Activated CD8-positive, alpha-beta memory T cell treated with anti-CD3 and anti-CD28 coated beads for 36 hours (primary cell): ENCODE measurements at regions not wholly inside any gene's neighbourhood (a gene's known extent, or its start where the extent isn't known, plus 50 kb on each side); places are given as distances from the start of the nearest gene placed in this dataset.
"Not testable (repeated sequence)": the region's sequence is repeated elsewhere in the genome, so short reads cannot be mapped to it uniquely, and the experiment has no call there.

Source experiments
- CTCF ChIA-PET: fragments of 350-600 bp; sonication (Branson Sonifier 250); formaldehyde crosslinking; loops from one replicate; lab custom pipeline; 2021; ENCODE audit warnings: antibody characterized with exemption; lab: Charles Lee
- POLR2A ChIA-PET: fragments of 350-600 bp; sonication (Branson Sonifier 250); formaldehyde crosslinking; loops from one replicate; lab custom pipeline; 2021; ENCODE audit warnings: antibody characterized with exemption; lab: Charles Lee

DNA sequence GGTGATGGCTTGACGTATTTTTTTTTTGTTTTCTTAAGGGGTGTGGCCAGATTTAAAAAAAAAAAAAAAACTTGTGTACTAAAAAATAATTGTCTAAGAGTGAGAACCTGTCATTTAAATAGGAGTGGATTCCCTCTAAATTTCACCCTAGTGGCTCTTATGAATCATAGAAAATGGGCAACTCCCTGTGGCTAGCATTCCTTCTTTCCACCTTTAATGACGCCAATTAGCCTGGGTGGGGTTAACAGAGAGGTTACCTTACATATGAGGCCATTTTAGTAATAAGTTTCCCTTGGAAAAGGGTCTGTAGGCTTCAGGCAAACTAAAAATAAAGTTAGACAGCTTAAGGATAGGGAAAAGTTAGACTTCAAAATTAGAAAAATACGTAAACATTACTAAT lies 223.5 kb upstream of the FAM241A start:
- ChIA-PET CTCF (no interaction called here), POLR2A (no interaction called here)

DNA sequence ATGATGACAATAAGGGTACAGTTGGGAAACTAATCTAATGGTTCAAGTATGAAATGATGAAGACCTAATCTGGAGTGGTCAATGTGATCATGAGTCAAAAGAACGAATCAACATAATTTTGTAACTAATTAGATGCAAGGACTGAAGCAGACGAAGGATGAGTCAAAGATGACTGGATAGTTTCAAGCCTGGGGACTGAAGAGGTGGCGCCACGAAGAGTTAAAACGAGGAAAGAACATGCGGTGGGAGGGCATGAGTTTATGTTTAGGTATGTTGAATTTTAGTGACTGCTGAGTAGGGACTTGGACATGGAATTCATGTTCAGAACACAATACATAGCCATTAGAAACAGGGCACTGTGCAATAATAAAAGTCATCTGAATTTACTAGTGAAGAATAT lies 221.5 kb upstream of the FAM241A start:
- ChIA-PET CTCF (no interaction called here), POLR2A (no interaction called here)

DNA sequence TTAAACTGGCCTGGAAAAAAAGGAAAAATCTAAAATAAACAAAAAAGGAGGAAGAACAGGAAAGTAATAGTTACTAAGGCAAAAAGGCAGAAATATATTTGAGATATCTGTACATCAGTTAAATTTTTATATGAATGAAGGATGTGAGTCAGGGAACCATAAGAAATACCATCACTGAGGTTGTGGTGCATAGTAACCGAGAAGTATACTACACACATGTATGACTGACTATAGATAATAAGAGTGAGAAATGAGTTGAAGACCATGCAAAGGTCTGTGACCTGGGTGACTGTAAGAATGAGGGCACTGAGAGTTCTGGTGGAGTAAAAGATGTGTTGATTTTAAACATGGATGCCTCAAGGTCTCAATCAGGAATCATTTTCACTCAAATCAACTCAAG lies 220.6 kb upstream of the FAM241A start:
- ChIA-PET POLR2A (no interaction called here), CTCF (no interaction called here)

DNA sequence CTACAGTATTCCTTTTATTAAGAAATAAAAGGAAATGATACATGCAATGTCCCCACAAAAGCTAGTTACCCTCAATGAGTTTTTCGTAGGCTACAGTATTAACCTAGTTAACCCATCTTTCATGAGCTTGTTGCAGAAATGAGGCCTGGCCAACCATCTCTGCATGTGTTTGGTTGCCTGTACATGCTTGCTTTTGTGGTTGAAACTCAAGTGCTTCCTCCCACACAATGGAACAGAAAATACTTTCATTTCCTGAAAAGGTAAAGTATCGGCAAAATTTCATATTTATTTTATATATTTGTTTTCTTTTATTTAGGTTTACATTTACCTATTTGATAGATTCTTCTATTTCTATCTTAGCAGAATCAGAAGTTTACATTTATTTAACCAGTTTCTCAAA lies 214.6 kb upstream of the FAM241A start:
- ChIA-PET POLR2A (no interaction called here), CTCF (no interaction called here)

DNA sequence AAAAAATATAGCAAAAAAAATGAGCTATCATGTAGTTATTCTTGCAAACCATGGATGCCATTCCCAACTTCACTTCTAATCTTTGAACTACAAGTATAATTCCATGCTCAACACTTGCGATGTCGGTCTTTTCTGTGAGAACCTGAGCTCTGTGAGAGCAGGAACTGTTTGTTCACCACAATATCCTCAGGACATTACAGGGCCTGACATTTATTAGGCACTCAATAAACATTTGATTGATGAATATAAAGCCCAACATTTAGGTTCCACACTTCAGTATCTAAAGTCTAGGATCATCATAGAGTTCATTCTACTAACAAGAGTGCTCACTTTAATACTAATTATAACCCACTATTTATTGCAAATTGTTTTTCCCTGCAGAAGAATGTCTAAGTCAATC lies 211.6 kb upstream of the FAM241A start:
- ChIA-PET CTCF (no interaction called here), POLR2A (no interaction called here)

DNA sequence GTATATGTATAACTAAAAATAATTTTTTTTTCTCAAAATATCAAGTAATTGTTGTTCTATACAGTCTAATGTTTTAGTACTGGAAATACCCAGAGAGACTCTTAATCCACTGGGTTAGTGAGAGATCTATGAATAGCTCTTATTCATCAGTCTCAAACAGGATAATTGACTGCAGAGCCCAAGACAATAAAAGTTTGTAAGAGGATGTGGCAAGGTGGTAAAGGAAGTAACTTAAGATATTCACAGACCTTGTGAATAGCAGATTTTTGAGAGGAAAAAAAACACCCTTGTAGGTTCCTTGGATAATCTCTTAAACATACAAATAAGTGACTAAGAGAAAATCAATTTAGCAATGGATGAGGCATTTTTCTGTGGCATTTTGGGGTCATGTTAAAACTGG lies 210.9 kb upstream of the FAM241A start:
- ChIA-PET POLR2A (no interaction called here), CTCF (no interaction called here)

DNA sequence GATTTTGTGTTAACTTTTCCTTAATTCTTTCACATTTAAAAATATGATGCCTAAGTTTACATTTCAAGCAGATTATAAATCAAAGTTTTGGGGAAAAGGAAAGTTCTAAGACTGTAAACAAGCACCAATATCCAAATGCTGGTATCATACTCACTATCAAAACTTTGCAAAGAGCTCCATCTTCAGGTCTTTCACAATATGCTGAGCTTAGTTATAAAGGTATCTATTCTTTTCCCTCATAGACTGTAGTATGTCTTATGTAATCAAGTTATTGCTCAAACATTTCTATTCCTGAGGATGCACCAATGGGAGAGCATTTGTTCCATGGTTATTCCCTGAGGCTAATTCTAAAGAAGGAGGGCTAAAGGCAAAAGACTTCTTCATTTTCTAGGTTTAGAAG lies 207.9 kb upstream of the FAM241A start:
- ChIA-PET CTCF (no interaction called here), POLR2A (no interaction called here)

DNA sequence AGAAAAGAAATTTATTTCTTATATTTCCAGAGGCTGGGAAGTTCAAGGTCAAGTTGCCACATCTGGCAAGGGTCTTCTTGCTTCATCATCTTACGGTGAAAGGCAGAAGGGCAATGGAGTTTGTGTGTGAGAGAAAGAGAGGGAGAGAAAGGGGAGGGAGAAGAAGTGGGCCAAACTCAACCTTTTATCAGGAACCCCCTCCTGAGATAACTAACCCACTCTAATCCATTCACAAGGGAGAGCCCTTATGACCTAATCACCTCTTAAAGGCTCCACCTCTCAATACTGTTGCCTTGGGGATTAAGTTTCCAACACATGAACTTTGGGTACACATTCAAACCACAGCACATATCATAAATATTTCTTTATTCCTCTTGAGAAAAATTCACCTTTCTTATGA lies 203.3 kb upstream of the FAM241A start:
- POLR2A ChIA-PET: no interaction called here
- CTCF ChIA-PET: no interaction called here

DNA sequence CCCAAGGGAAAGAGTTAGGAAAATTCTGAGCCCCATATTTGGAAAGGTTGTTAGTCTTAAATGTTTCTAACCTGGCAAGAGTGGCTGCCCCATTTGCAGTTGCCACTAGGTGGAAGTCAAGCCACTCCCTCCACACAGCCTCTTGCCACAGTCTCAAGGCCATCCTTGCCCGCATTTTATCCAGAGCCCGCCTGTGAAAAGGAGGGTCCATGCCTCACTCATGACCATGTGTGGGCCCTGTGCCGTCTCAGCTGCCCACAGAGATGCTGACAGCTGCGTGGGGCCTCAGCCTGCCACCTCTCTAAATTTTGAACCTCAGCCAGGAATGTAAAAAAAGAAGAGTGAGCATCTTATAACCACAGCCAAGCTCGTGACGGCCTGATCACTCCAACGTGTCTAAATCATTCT lies 201.5 kb upstream of the FAM241A start:
- ChIA-PET CTCF (no interaction called here), POLR2A (no interaction called here)

DNA sequence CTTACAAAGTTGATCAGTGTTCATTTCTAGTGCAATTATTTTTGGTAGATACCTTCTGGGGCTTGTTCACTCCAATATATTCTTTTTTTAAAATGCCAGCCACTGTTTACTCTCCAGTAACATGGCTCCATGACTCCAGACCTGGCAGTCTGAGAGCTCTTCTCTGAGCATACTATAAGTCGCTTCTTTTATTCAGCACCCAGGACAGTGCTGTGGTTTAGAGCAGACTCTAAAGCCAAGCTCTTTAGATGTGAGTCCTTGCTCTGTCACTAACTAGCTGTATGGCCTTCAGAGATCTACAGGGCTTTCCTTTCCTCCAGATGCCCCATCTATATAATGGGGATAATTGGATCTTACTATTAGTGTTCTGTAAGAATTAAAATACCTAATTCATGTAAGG lies 200.2 kb upstream of the FAM241A start:
- ChIA-PET CTCF (no interaction called here), POLR2A (no interaction called here)

DNA sequence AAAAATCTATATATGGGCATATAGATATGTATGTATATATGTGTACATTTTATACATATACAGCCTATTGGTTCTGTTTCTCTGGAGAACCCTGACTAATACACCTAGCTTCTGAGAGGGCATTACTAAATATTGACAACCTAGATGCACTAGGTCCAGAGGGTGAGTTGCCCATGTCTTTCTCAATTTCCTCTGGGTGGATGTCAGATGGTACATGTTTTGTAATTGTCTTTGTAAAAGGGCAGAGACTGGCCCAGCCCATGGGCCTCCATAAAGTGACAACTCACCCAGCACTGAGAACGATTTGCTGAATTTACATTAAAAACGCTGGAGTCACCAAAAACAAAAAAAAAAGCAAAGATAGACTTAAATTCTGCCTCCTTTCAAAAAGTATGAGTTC lies 198.5 kb upstream of the FAM241A start:
- CTCF ChIA-PET: no interaction called here
- POLR2A ChIA-PET: no interaction called here

DNA sequence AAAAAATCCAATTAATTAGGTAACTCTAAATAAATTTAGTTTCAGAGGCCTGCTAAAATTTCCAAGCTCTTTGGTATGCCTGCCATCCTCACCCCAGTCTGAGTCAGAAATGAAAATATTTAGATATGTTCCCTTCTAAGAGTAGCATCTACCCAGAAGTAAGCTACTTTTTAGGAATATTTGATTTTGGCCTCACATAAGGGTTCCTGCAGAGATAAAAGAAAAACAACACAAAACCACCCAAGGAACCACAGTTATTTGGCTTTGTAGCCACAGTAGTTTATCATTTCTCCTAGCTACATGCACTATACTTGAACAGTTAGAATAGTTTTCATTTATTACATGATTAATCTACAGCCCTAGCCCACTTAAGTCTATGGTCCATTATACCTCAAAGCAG lies 192.6 kb upstream of the FAM241A start:
- CTCF ChIA-PET: no interaction called here
- POLR2A ChIA-PET: no interaction called here

DNA sequence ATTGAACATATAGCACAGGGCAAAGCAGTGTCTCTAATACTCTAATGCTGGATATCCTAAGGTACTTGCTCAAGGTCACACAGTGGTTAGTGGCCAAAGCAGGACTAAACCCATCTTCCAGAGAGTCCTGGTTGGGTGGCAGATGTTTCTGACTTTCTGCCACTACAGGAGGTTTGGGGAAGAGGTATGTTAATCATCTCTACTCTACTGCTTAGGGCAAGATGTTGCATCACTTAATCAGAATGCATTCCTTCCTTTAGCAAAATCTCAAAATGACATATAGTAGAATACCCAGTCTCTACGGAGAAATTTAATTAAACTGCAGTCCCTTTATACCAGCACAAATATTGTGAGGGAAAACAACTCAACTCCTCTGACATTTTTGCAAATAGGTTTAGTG lies 190.7 kb upstream of the FAM241A start:
- ChIA-PET POLR2A (no interaction called here), CTCF (no interaction called here)

DNA sequence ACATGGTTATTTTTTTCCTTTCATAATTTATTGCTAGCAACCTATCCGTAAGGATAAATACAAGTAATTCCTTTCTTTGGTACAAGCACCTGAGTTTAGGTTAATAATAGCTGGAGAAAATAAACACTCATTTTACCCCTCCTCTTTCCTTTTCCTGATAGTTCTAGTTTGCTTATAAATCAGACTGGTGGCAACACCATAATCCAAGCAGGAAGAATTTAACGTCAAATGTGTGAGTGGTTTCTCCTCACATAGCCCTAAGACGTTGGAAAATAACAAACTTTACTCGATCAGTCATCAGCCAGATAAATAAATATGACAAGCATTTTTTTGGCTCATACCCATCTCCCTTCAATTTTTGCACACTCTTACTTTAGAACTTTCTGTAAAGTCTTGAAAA lies 190.3 kb upstream of the FAM241A start:
- ChIA-PET CTCF (no interaction called here), POLR2A (no interaction called here)

DNA sequence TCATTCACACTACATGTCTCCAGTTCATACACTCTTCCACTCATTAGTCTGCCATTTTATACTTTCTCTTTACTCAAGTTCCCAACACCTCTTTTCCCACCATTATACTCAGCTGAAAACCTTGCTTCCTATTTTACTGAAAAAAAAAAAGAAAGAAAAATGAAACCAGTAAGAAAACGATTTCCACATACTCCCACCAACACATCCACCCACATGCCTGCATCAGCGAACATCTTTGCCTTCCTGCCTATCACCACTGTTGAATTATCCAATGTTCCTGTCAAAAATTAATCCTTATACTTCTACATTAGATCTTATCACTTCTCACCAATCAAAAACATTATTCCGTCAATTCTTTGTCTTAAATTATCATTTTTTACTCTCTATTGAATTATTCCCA lies 188.1 kb upstream of the FAM241A start:
- ChIA-PET POLR2A (no interaction called here), CTCF (no interaction called here)

DNA sequence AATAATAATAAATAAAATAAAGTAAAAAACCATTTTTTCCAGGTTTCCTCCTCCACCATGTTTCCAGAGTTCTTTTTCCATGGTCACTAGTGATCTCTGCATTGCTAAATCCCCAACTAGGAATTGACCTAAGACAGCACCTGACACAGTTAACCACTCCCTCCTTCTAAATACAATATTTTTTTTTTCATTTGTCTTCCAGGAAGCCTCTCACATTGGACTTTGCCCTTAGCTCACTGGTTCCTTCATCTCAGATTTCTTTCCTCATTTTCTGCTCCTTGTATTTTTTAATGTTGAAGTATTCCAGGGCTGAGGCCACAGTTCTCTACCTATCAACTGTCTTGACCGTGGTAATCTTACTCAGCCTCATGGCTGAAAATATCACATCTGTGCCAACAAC lies 187.3 kb upstream of the FAM241A start:
- CTCF ChIA-PET: no interaction called here

DNA sequence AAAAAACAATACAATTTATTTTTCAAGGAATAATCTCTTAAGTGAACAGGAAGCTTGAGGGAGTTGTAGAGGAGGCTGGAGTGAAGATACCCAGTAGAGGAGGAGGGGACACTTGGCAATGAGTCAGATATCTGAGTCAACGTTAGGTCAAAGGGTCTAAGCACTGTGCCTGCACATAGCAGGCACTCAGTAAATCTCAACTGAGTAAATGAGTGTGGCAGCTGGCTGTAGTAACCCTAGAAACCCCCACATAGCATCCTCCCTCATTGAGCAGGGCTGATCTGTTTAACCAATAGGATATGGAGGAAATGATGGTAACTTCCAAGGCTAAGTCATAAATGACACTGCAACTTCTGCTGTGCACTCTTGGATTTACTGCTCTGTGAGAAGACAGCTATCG lies 186.0 kb upstream of the FAM241A start:
- ChIA-PET CTCF (no interaction called here), POLR2A (no interaction called here)

More for the DNA sequence above, 187.3 kb upstream of the FAM241A start:
- POLR2A ChIA-PET: no interaction called here

DNA sequence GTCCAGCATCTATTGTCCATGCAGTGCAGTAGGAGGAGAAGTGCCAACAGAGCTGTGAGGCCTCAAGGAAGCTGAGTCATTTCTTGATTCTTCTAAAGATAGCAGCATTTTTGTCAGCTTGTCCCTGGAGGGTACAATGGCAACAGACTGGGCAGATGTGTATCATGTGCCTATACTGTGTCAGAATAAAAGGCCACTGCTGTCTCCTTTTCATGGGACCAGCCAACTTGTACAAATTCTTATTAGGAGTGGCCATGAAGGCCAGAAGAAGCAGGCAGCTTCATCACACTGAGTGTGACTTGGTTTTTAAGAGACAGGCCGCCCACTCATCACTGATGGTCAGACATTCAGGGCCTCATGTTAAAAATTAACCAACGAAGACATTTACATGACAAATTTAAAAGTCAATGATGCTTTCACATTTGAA lies 185.0 kb upstream of the FAM241A start:
- POLR2A ChIA-PET: no interaction called here
- CTCF ChIA-PET: no interaction called here

DNA sequence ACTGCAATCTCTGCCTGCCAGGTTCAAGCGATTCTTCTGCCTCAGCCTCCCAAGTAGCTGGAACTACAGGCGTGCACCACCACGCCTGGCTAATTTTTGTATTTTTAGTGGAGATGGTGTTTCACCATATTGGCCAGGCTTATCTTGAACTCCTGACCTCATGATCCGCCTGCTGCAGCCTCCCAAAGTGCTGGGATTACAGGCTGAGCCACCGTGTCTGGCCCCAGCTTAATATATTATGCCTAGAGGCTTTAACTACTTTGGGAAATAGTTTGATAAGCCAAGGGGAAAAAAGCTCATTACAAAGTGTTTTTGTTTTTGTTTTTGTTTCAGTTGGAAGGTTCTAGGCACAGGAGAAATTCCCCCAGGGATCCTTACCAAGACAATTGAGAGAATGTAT lies 184.2 kb upstream of the FAM241A start:
- CTCF ChIA-PET, POLR2A ChIA-PET: not testable (repeated sequence)

DNA sequence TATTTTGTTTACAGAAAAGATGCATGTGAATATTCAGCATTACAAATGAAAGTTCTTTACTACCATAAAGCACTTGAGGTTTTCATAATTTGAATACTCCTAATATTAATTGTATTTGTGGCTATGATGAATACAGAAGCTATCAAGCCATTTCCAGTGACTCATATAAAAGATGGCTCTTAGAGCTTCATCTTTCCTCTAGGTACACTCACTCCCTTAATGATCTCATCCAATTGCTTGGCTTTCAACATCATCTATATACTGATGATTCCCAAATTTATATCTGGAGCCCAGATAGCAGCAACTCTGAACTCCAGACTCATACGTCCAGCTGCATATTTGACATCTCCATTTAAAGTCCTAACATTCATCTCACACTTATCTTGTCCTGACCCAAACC lies 183.4 kb upstream of the FAM241A start:
- POLR2A ChIA-PET: interaction anchor here (0.6 kb wide), 1 partner anchor 1243 kb away, joined by 9 read pairs; no protein-coding TSS in a partner anchor
- CTCF ChIA-PET: no interaction called here

DNA sequence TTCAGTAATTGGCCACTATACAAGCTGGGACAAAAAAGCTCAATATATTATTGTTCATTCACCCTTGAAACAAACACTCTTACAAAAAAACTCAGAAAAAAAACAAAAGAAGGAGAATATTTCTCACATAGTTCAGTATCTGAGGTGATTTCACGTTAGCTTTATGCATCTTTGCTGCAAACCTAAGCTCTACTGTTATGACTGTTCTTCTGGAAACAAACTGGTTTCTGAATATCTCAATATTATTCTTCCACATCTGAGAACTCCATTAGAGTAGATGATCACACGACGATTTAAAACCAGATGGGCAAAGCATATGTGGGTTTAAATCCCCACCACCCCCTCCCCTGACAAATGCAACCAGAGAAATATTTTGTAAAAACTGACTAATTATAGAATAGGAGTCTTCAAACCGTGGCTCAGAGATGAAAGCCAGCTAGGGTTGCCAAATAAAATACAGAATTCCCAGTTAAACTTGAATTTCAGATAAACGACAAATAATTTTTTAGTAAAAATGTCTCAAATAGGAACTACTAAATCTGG lies 182.0 kb upstream of the FAM241A start:
- ChIA-PET POLR2A (no interaction called here), CTCF (no interaction called here)

DNA sequence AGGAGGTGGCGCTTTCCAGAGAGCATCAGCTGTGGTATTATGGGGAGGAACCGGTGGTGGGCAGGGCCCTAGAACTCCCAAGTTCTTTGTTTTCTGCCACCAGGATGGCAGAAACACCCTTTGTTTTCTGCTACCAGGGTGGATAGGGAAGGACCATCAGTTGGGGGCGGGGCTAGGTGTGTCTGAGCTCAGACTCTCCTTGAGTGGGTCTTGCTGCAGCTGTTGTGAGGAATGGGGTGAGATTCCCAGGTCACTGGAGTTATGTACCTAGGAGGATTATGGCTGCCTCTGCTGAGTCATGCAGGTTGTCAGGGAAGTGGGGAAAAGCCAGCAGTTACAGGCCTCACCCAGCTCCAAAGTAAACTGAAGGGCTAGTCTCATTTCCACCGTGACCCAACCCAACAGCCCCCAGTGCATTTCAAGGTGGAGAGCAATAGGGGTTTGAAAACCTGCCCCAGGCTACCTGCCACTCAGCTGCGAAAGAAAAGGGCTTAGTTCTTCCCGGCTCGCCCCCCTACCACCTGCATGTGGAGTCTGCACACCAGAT lies 167.8 kb upstream of the FAM241A start:
- POLR2A ChIA-PET: no interaction called here
- CTCF ChIA-PET: no interaction called here
